ENCODE measurements at regions not wholly inside any gene's neighbourhood (a gene's known extent, or its start where the extent isn't known, plus 50 kb on each side); places are given as distances from the start of the nearest gene placed in this dataset.

DNA sequence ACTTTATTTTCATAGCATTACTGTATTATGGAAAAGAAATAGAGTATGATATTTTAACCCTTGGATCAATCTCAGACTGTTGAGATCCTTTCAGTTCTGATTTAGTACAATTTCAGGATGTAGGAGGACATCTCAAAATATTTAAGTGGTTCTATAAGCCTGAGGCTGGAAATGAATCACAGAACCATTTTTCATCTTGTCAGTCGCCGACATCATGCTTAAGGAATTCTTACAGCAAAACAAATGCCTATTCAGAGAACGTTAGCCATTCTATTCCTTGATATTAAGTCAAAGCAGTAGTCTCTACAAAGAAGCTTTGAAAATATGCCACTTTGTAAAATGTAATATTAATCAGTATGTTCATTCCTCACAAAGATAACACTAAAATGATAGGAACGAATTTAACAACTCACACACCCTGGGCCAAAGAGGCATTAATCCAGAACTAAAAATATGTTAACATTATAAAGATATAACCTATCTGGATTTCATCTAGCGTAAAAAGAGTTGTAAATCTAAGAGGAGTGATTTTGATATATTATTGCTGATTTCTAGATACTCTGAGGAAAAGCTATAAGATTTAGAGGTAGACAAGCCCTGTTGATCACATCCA lies 152.0 kb downstream of the GASK1B start:
- TF ChIP-seq, protein P1, sequence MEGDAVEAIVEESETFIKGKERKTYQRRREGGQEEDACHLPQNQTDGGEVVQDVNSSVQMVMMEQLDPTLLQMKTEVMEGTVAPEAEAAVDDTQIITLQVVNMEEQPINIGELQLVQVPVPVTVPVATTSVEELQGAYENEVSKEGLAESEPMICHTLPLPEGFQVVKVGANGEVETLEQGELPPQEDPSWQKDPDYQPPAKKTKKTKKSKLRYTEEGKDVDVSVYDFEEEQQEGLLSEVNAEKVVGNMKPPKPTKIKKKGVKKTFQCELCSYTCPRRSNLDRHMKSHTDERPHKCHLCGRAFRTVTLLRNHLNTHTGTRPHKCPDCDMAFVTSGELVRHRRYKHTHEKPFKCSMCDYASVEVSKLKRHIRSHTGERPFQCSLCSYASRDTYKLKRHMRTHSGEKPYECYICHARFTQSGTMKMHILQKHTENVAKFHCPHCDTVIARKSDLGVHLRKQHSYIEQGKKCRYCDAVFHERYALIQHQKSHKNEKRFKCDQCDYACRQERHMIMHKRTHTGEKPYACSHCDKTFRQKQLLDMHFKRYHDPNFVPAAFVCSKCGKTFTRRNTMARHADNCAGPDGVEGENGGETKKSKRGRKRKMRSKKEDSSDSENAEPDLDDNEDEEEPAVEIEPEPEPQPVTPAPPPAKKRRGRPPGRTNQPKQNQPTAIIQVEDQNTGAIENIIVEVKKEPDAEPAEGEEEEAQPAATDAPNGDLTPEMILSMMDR (IDR thresholded peaks at IDR 0.05; ENCODE audit: low read depth, low read length) = no peak
- TF ChIP-seq EZH2phosphoT487 (IDR thresholded peaks at IDR 0.05; ENCODE audit: low read depth) = no peak
